GM12874 (cell line): ENCODE measurements at regions not wholly inside any gene's neighbourhood (a gene's known extent, or its start where the extent isn't known, plus 50 kb on each side); places are given as distances from the start of the nearest gene placed in this dataset.

Experiments used
- CTCF ChIP-seq: IDR thresholded peaks from 2 replicates; pipeline ENCODE4 v1.5.1; 2011; ENCODE audit warnings: low read depth, mild to moderate bottlenecking, control low read depth, low read length, moderate library complexity; ENCODE audit not compliant: insufficient read depth

- no peak for TF ChIP-seq CTCF
These were observed 470.5 kb upstream of the JAG1 start for GRCh38 chr20:11144114-11144950.

GRCh38 chr20:11145616-11146015, 471.8 kb upstream of the JAG1 start:
- TF ChIP-seq CTCF = no peak

- no peak for TF ChIP-seq CTCF
These were observed 480.0 kb upstream of the JAG1 start for GRCh38 chr20:11153819-11154218.

GRCh38 chr20:11155156-11155756, 481.5 kb upstream of the JAG1 start:
- TF ChIP-seq CTCF = no peak

- TF ChIP-seq CTCF = no peak
These were observed 483.1 kb upstream of the JAG1 start for GRCh38 chr20:11156922-11157321.

GRCh38 chr20:11158146-11158545, 484.3 kb upstream of the JAG1 start:
- no peak for TF ChIP-seq CTCF

- TF ChIP-seq CTCF = no peak
These were observed 484.8 kb upstream of the JAG1 start for GRCh38 chr20:11158589-11158988.
